GM12874 (cell line): ENCODE measurements at regions not wholly inside any gene's neighbourhood (a gene's known extent, or its start where the extent isn't known, plus 50 kb on each side); places are given as distances from the start of the nearest gene placed in this dataset.

Experiments
- TF ChIP-seq, protein P1 (sequence below): IDR thresholded peaks from 2 replicates; pipeline ENCODE4 v1.5.1; 2011; ENCODE audit warnings: low read depth, mild to moderate bottlenecking, control low read depth, low read length, moderate library complexity; ENCODE audit not compliant: insufficient read depth

- TF ChIP-seq, protein P1, sequence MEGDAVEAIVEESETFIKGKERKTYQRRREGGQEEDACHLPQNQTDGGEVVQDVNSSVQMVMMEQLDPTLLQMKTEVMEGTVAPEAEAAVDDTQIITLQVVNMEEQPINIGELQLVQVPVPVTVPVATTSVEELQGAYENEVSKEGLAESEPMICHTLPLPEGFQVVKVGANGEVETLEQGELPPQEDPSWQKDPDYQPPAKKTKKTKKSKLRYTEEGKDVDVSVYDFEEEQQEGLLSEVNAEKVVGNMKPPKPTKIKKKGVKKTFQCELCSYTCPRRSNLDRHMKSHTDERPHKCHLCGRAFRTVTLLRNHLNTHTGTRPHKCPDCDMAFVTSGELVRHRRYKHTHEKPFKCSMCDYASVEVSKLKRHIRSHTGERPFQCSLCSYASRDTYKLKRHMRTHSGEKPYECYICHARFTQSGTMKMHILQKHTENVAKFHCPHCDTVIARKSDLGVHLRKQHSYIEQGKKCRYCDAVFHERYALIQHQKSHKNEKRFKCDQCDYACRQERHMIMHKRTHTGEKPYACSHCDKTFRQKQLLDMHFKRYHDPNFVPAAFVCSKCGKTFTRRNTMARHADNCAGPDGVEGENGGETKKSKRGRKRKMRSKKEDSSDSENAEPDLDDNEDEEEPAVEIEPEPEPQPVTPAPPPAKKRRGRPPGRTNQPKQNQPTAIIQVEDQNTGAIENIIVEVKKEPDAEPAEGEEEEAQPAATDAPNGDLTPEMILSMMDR = no peak
Observed at GRCh38 chr15:70268698-70269251, 171.1 kb upstream of the TLE3 start.

- TF ChIP-seq, protein P1 = no peak
Observed at GRCh38 chr15:70267879-70268278, 170.2 kb upstream of the TLE3 start.

DNA sequence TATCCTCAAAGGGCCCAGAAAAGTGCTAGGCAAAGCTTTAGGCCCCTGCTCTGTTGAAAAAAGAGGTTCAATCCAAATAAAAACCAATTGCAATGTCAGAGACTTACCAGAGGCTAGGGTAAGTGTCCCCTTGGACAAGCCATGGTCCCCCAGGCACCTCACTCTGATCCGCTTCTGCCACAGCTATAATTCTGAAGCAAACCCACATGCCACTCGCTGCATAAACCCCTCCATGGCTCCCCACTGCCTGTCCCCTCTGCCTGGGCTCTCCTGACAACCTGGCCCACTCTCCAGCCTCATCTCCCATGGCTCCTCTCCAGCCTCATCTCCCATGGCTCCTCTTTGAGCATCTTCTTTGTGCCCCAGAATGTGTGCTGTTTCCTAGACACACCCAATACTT, 169.6 kb upstream of the TLE3 start:
- TF ChIP-seq, protein P1 = no peak

DNA sequence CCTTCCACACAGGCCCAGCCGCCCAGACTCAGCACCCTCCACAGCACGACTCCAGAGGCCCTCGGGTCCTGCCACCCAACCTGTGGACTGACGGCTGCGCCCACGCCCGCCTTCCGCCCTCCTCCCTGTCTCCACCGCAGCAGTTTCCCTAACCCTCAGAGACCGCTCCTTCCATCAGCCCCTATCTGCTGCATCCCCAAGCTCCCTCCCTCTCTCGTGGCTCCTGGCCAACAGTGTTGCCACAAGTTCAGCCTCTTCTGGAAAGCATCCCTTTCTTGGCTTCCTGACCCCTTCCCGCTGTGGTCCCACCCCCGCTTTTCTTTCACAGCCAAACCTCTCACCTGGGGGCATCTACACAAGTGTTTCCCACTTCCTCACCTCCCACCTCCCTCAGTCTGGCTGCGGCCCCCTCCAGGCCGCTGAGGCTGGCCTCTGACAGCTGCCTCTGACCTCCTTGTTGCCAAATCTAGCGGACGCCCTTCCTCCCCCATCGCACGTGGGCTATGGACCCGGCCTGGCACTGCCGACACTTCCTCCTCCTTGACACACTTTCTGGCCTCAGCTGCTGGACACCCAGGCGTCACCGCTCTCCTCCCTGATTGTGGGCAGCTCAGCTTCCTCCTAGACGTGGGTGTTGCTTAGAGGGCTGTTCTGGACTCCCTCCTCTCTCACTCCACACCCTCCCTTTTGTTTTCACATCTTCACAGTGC, 168.8 kb upstream of the TLE3 start:
- TF ChIP-seq, protein P1 = no peak

GRCh38 chr15:70265986-70266385, 168.3 kb upstream of the TLE3 start:
- TF ChIP-seq, protein P1 = no peak

DNA sequence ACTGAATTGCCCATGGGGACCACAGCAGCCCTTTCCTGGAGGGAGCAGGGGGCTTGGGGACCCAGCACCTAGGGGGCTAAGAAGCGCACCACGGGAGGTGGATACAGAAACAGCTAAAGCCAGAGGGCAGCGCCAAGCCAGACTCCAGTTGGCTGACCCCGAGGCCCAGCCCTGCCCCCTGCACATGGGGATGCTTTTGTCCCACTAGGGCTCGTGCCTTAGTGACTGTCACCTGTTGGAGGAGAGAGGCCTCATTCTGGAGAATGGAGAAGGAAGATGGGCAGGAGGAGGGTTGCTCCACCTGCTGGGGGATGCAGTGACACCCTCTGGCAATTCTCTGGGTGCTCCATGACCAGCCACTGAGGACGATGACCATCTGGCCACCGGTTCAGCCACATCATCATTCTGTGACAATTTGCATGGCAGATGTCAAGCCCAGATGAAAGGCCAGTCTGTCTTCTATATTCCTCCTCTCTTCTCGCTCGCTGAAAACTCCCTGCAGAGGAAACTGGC, 167.8 kb upstream of the TLE3 start:
- TF ChIP-seq, protein P1 = no peak; the same call in 1 of the 2 replicates

DNA sequence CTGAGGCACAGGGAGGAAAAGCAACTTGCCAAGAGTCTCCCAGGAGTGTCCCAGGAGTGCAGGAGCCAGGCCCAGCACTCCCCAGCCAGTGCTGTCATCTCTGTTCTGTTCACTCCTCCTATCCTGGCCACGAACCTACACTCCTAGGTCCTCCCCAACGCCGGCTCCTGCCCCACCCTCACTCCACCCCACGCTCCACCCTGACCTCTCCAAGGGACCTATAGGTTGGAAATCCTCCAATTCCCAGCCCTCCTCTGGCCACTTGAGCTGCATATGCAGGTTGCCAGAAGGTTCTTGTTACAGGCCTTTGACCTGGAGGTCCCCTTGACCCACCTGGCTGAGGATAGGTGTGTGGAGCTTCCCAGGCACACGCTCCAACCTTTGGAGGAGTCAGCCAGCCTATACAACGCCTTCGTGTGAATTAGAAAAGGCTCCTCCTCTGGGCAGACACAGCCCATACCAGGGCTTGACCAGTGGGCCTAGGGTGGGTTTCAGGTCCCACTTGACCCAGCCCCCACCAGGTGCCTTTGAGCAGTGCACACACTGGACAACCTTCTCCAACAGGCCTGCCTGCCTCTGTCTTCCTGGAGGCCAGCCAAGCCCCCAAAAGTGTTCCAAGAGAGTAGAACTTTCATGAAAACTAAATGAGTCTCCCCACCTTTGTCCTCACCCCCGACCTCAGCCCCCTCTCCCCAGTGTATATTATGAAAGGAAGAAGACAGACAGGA, 167.2 kb upstream of the TLE3 start:
- TF ChIP-seq, protein P1 = no peak
